ENCODE measurements at regions not wholly inside any gene's neighbourhood (a gene's known extent, or its start where the extent isn't known, plus 50 kb on each side); places are given as distances from the start of the nearest gene placed in this dataset.

GRCh38 chr9:26261503-26262330 lies 583.5 kb upstream of the TUSC1 start:
- TF ChIP-seq CTCF (IDR thresholded peaks at IDR 0.05; ENCODE audit: low read depth, low read length), result no peak
- DNase-seq (ENCODE audit: extremely low read depth, low read depth), result no peak

DNA sequence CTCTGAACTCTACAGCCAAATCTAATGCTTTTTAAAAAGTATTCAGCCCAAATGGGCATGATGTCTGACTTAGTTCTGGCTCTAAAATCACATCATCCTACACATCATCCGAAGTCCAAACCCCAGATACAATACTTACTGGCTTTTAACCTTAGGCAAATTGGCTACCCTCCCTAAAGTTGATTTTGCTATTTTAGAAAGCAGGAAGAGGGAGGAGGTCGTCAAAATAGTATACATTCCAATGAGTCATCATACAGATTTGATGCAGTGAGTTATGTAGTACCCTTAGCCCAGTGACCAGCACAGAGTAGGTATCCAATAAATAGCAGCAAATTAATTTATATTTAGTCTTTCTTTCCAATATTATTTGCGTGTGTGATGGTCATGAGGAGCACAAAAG lies 582.0 kb upstream of the TUSC1 start:
- DNase-seq (ENCODE audit: extremely low read depth, low read depth), result no peak
- TF ChIP-seq CTCF (IDR thresholded peaks at IDR 0.05; ENCODE audit: low read depth, low read length), result no peak

- TF ChIP-seq CTCF (IDR thresholded peaks at IDR 0.05; ENCODE audit: low read depth, low read length), result no peak
- DNase-seq (ENCODE audit: extremely low read depth, low read depth), result no peak
These were observed 569.6 kb upstream of the TUSC1 start for GRCh38 chr9:26247861-26248260.

DNA sequence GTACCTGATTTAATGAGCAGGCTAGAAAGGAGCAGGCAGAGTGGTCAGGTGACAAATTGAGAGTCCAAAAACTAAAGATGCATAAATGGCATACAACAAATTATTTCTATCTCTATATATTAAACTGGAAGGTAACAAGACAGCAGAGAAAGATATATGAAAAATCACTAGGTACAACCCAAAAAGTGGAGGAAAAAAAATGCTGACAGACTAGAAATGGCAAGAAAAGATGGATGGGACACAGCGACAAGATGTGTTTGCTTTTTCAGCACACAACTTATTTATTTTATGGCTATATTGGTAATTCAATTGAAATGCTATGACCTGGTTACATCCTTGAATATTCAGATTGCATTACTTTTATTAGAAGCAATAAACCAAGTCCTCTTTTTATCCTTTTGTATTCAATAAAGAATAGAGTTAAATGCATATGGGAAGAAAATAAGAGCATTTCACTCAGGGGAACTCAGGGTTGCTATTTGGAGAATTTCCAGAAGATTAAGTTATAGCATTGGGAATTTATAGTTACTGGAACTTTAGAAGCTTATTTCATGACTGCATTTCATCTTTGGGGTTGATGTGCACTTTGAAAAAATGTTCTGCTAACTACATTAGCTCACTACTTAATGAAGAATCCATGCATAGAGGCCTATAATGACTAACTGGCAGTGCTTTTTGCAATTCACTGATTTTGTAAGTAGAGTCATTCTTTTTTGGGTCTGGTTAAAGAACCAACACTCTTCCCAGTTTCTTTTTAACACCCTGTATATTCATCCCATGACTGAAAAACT lies 566.6 kb upstream of the TUSC1 start:
- DNase-seq (ENCODE audit: extremely low read depth, low read depth), result no peak
- no peak for TF ChIP-seq CTCF (IDR thresholded peaks at IDR 0.05; ENCODE audit: low read depth, low read length)

DNA sequence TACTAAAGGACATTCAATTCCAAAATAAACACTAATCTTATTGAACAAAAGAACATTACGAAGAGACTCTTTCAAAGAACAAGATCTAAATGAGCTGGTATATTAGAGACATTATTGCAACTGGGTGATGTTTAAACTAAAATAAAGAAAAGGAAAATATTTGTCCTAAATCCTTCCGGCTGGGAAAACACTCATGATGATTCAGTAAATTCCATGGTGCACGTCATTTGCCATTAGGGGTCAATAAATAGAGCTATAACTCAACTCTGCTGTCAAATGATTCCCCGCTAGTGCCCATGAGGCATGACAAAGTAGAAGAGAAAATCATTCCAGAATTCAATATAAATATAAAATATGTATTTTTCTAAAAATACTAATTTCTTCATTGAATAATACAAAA lies 565.5 kb upstream of the TUSC1 start:
- DNase-seq (ENCODE audit: extremely low read depth, low read depth), result no peak
- no peak for TF ChIP-seq CTCF (IDR thresholded peaks at IDR 0.05; ENCODE audit: low read depth, low read length)

- no peak for TF ChIP-seq CTCF (IDR thresholded peaks at IDR 0.05; ENCODE audit: low read depth, low read length)
- DNase-seq (ENCODE audit: extremely low read depth, low read depth), result no peak
These were observed 564.9 kb upstream of the TUSC1 start for GRCh38 chr9:26243029-26243697.

- DNase-seq (ENCODE audit: extremely low read depth, low read depth), result no peak
- TF ChIP-seq CTCF (IDR thresholded peaks at IDR 0.05; ENCODE audit: low read depth, low read length), result no peak
These were observed 561.8 kb upstream of the TUSC1 start for GRCh38 chr9:26240020-26240419.

Data from AG09319 (cell line).